SK-N-SH treated with all-trans-retinoic acid at 6 μM for 48 hours (cell line): ENCODE measurements at regions not wholly inside any gene's neighbourhood (a gene's known extent, or its start where the extent isn't known, plus 50 kb on each side); places are given as distances from the start of the nearest gene placed in this dataset.

Experiments
- ARNTL ChIP-seq: fragments of 450-650 bp; formaldehyde crosslinking; IDR thresholded peaks from 2 replicates; pipeline ENCODE4 v1.5.0; 2020; ENCODE audit warnings: low read depth, mild to moderate bottlenecking, moderate library complexity, borderline replicate concordance
- CREB5 ChIP-seq: fragments of 250-450 bp; sonication (Bioruptor Pico); IDR thresholded peaks from 2 replicates; pipeline ENCODE4 v1.5.1; 2020; ENCODE audit warnings: low read depth, mild to moderate bottlenecking, moderate library complexity
- CSDC2 ChIP-seq: fragments of 250-450 bp; sonication (Bioruptor Pico); IDR thresholded peaks from 2 replicates; pipeline ENCODE4 v1.5.0; 2020; ENCODE audit warnings: mild to moderate bottlenecking, moderate library complexity
- GLIS3 ChIP-seq: fragments of 250-450 bp; sonication (Bioruptor Pico); IDR thresholded peaks from 2 replicates; pipeline ENCODE4 v1.5.0; 2020; ENCODE audit warnings: mild to moderate bottlenecking, moderate library complexity
- PATZ1 ChIP-seq: fragments of 250-450 bp; sonication (Bioruptor Pico); IDR thresholded peaks from 2 replicates; pipeline ENCODE4 v1.8.0; 2020; ENCODE audit warnings: mild to moderate bottlenecking, moderate library complexity, borderline replicate concordance
- TCF4 ChIP-seq: fragments of 250-450 bp; sonication (Bioruptor Pico); IDR thresholded peaks from 2 replicates; pipeline ENCODE4 v1.8.0; 2021; ENCODE audit warnings: mild to moderate bottlenecking, moderate library complexity, borderline replicate concordance
- TSHZ2 ChIP-seq: fragments of 250-450 bp; sonication (Bioruptor Pico); IDR thresholded peaks from 2 replicates; pipeline ENCODE4 v1.5.0; 2020; ENCODE audit warnings: mild to moderate bottlenecking, moderate library complexity
- ZC3H10 ChIP-seq: fragments of 250-450 bp; sonication (Bioruptor Pico); IDR thresholded peaks from 2 replicates; pipeline ENCODE4 v1.5.1; 2021; ENCODE audit warnings: mild to moderate bottlenecking, moderate library complexity
- ZFP3 ChIP-seq: fragments of 250-450 bp; sonication (Bioruptor Pico); IDR thresholded peaks from 2 replicates; pipeline ENCODE4 v1.5.0; 2020; ENCODE audit warnings: mild to moderate bottlenecking, moderate library complexity

GRCh38 chr15:26066896-26067295 is 203.8 kb upstream of the ATP10A start:
- TF ChIP-seq ZFP3 (no peak), ZC3H10 (no peak), TCF4 (CRISPR knock-in tag) (no peak), CSDC2 (no peak), PATZ1 (CRISPR knock-in tag) (no peak), TSHZ2 (CRISPR knock-in tag) (no peak), CREB5 (no peak), ARNTL (CRISPR knock-in tag) (no peak), GLIS3 (CRISPR knock-in tag) (no peak)
